DND-41 (cell line): ENCODE measurements at regions not wholly inside any gene's neighbourhood (a gene's known extent, or its start where the extent isn't known, plus 50 kb on each side); places are given as distances from the start of the nearest gene placed in this dataset.

Experiments
- ATAC-seq: fragments of 200-7000 bp; cut with Tn5 transposase; 3 replicates; pipeline ENCODE4 v1.9.1; 2021; ENCODE audit warnings: low read depth; ENCODE audit not compliant: insufficient read depth
- DNase-seq: peaks from one replicate; pipeline ENCODE4 v3.0.0-alpha.2; 2020
- H2AFZ ChIP-seq: 2 replicates; pipeline ENCODE4 v1.6.0; 2012; ENCODE audit warnings: low read depth, low read length
- H3K27ac ChIP-seq: 2 replicates; pipeline ENCODE4 v1.5.1; 2012; ENCODE audit warnings: low read length, inconsistent platforms
- H3K27me3 ChIP-seq: fragments of 200-600 bp; sonication (generic); 2 replicates; pipeline ENCODE4 v1.6.0; 2012; ENCODE audit warnings: low read length, mild to moderate bottlenecking, inconsistent platforms; ENCODE audit not compliant: insufficient read depth, poor library complexity
- H3K36me3 ChIP-seq: 2 replicates; pipeline ENCODE4 v1.5.1; 2012; ENCODE audit warnings: low read length, inconsistent platforms; ENCODE audit not compliant: insufficient read depth
- H3K4me1 ChIP-seq: 2 replicates; pipeline ENCODE4 v1.5.1; 2012; ENCODE audit warnings: mild to moderate bottlenecking, low read length; ENCODE audit not compliant: insufficient read depth
- H3K4me2 ChIP-seq: 2 replicates; pipeline ENCODE4 v1.6.0; 2012; ENCODE audit warnings: mild to moderate bottlenecking, moderate library complexity, low read length, inconsistent platforms; ENCODE audit not compliant: insufficient read depth
- H3K4me3 ChIP-seq, 2 experiments: fragments of 200-600 bp in 1 of 2; shearing (Covaris generic) in 1 of 2; 2 replicates each; pipeline ENCODE4 v1.5.1; 2012 to 2016; ENCODE audit warnings: inconsistent platforms in 2 of 2, low read length in 2 of 2, mild to moderate bottlenecking in 2 of 2, low read depth in 1 of 2, moderate library complexity in 1 of 2
- H3K79me2 ChIP-seq: 2 replicates; pipeline ENCODE4 v1.6.0; 2012; ENCODE audit warnings: low read length, inconsistent platforms; ENCODE audit not compliant: insufficient read depth
- H3K9ac ChIP-seq: 2 replicates; pipeline ENCODE4 v1.6.0; 2012; ENCODE audit warnings: low read depth, mild to moderate bottlenecking, inconsistent platforms, low read length, moderate library complexity
- H3K9me3 ChIP-seq: 2 replicates; pipeline ENCODE4 v1.5.1; 2012; ENCODE audit warnings: low read length, moderate library complexity, mild to moderate bottlenecking, inconsistent platforms; ENCODE audit not compliant: insufficient read depth, severe bottlenecking
- H4K20me1 ChIP-seq: 2 replicates; pipeline ENCODE4 v1.6.0; 2012; ENCODE audit warnings: low read length; ENCODE audit not compliant: insufficient read depth
- CTCF ChIP-seq: IDR thresholded peaks from 2 replicates; pipeline ENCODE4 v1.5.1; 2012; ENCODE audit warnings: borderline replicate concordance, low read length, moderate library complexity, mild to moderate bottlenecking; ENCODE audit not compliant: poor library complexity, severe bottlenecking; ENCODE audit errors: extremely low read depth
- EZH2 ChIP-seq: IDR thresholded peaks from 3 replicates; pipeline ENCODE4 v1.6.1; 2012; ENCODE audit warnings: borderline replicate concordance, low read depth, mild to moderate bottlenecking, moderate library complexity, low read length, inconsistent platforms; ENCODE audit not compliant: severe bottlenecking

GRCh38 chr5:35477321-35477720, 140.3 kb upstream of the SPEF2 start:
- Histone ChIP-seq H3K27me3 (no peaks in the 10 kb centered on the region), H3K36me3 (no peaks in the 10 kb centered on the region), H3K9me3 (no peaks in the 10 kb centered on the region), H3K4me2 (no peak overlapping the region), H3K4me3 (no peak overlapping the region), H3K79me2 (no peaks in the 10 kb centered on the region), H4K20me1 (no peaks in the 10 kb centered on the region), H3K4me1 (peaks cover 18% of the 10 kb centered on the region), H2AFZ (peak overlapping the region; percentile 96), H3K27ac (no peak overlapping the region), H3K9ac (no peak overlapping the region)
- no peak for TF ChIP-seq EZH2
- TF ChIP-seq CTCF: no peak
- ATAC-seq: no peak
- no peak for DNase-seq

- DNase-seq: no peak
- H2AFZ ChIP-seq: no peak overlapping the region
- H3K4me1 ChIP-seq: peaks cover 18% of the 10 kb centered on the region
- H3K9ac ChIP-seq: no peak overlapping the region
- no peaks in the 10 kb centered on the region for H3K9me3 ChIP-seq
- no peaks in the 10 kb centered on the region for H3K79me2 ChIP-seq
- ATAC-seq: no peak
- no peak overlapping the region for H3K4me2 ChIP-seq
- H3K36me3 ChIP-seq: no peaks in the 10 kb centered on the region
- H3K27me3 ChIP-seq: no peaks in the 10 kb centered on the region
- TF ChIP-seq EZH2: no peak
- no peak for TF ChIP-seq CTCF
- no peak overlapping the region for H3K4me3 ChIP-seq
- H4K20me1 ChIP-seq: no peaks in the 10 kb centered on the region
- H3K27ac ChIP-seq: no peak overlapping the region
Measured at GRCh38 chr5:35476797-35477196, 140.9 kb upstream of the SPEF2 start.

- Histone ChIP-seq H2AFZ (no peak overlapping the region), H3K27ac (no peak overlapping the region), H3K79me2 (no peaks in the 10 kb centered on the region), H3K9ac (no peak overlapping the region), H3K4me3 (no peak overlapping the region), H4K20me1 (no peaks in the 10 kb centered on the region), H3K27me3 (no peaks in the 10 kb centered on the region), H3K36me3 (no peaks in the 10 kb centered on the region), H3K4me2 (no peak overlapping the region), H3K9me3 (no peaks in the 10 kb centered on the region), H3K4me1 (peaks cover 18% of the 10 kb centered on the region)
- DNase-seq: no peak
- ATAC-seq: no peak
- no peak for TF ChIP-seq CTCF
- TF ChIP-seq EZH2: no peak
Measured at GRCh38 chr5:35476036-35476435, 141.6 kb upstream of the SPEF2 start.

GRCh38 chr5:35473589-35473988, 144.1 kb upstream of the SPEF2 start:
- DNase-seq (no peak), ATAC-seq (no peak)
- H3K9me3 ChIP-seq: no peaks in the 10 kb centered on the region
- H3K4me1 ChIP-seq: peaks cover 3% of the 10 kb centered on the region
- no peaks in the 10 kb centered on the region for H4K20me1 ChIP-seq
- H3K79me2 ChIP-seq: no peaks in the 10 kb centered on the region
- no peak overlapping the region for H3K27ac ChIP-seq
- no peaks in the 10 kb centered on the region for H3K36me3 ChIP-seq
- no peak overlapping the region for H2AFZ ChIP-seq
- H3K4me2 ChIP-seq: no peak overlapping the region
- no peak overlapping the region for H3K4me3 ChIP-seq
- no peaks in the 10 kb centered on the region for H3K27me3 ChIP-seq
- no peak overlapping the region for H3K9ac ChIP-seq
- TF ChIP-seq CTCF (no peak), EZH2 (no peak)
